Stimulated activated naive B cell treated with anti-CD40 and anti-IgM and Interleukin-4, amounts not matched to agents 10 μg/mL and 1 μg/mL and 100 μg/mL, for 72 hours (primary cell): ENCODE measurements at regions not wholly inside any gene's neighbourhood (a gene's known extent, or its start where the extent isn't known, plus 50 kb on each side); places are given as distances from the start of the nearest gene placed in this dataset.
A peak's percentile ranks its signal among the peaks of the same experiment; 100 is the strongest.

Source experiments
- ATAC-seq, 2 donors: fragments of 150-1000 bp; cut with Tn5 transposase; replicated peaks; 2 replicates each; pipeline ENCODE4 v1.10.0; 2021; ENCODE audit warnings: moderate library complexity in 1 of 2
- DNase-seq: peaks from one replicate; pipeline ENCODE4 v3.0.0; 2021
- H3K27ac Mint-ChIP-seq: one replicate; pipeline ENCODE4 v1.8.0; 2022; ENCODE audit warnings: mild to moderate bottlenecking, mixed read lengths
- H3K27me3 Mint-ChIP-seq, 2 donors: one replicate each; pipeline ENCODE4 v1.8.0; 2022; ENCODE audit warnings: mixed read lengths in 2 of 2
- H3K36me3 Mint-ChIP-seq, 2 donors: one replicate each; pipeline ENCODE4 v1.8.0; 2022; ENCODE audit warnings: mixed read lengths in 2 of 2, mild to moderate bottlenecking in 1 of 2
- H3K4me1 Mint-ChIP-seq, 2 donors: one replicate each; pipeline ENCODE4 v1.8.0; 2022; ENCODE audit warnings: mixed read lengths in 2 of 2, mild to moderate bottlenecking in 1 of 2
- H3K4me3 Mint-ChIP-seq, 2 donors: one replicate each; pipeline ENCODE4 v1.8.0; 2022; ENCODE audit warnings: mild to moderate bottlenecking in 2 of 2, mixed read lengths in 2 of 2, moderate library complexity in 1 of 2
- H3K9me3 Mint-ChIP-seq, 2 donors: one replicate each; pipeline ENCODE4 v1.8.0; 2022; ENCODE audit warnings: mixed read lengths in 2 of 2, mild to moderate bottlenecking in 1 of 2

- peaks cover 0 to 3% of the 10 kb centered on the region in 2 donors for H3K4me1 Mint-ChIP-seq
- DNase-seq: no peak
- no peak overlapping the region for H3K27ac Mint-ChIP-seq
- no peaks in the 10 kb centered on the region for H3K9me3 Mint-ChIP-seq
- peaks cover 0 to 2% of the 10 kb centered on the region in 2 donors for H3K36me3 Mint-ChIP-seq
- peak in 1 of 2 donors; percentile 27 for ATAC-seq
- H3K4me3 Mint-ChIP-seq: no peak overlapping the region
- no peaks in the 10 kb centered on the region for H3K27me3 Mint-ChIP-seq
These were observed 56.8 kb downstream of the IFNG start for GRCh38 chr12:68102731-68103130.

DNA sequence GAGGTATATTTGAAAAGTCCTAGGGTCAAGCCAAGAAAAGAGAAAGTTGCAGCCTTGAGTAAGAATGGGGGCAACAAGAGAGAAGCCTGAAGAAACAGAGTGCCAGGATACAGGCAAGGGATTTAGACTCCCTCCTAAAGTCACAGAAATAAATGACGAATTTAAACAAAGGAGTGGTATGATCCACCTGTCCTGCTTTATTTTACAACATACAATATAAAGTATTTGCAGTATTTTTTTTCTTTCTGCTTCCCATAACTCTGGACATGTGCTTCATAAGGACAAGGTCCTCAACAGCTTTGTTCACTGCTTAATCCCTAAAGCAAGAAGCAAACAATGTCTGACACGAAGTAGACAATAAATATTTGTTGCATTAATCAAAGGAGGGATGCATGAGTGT is 57.4 kb downstream of the IFNG start:
- peaks cover 0 to 3% of the 10 kb centered on the region in 2 donors for H3K4me1 Mint-ChIP-seq
- no peaks in the 10 kb centered on the region for H3K9me3 Mint-ChIP-seq
- ATAC-seq: no peak
- H3K36me3 Mint-ChIP-seq: peaks cover 0 to 2% of the 10 kb centered on the region in 2 donors
- H3K27ac Mint-ChIP-seq: no peak overlapping the region
- no peaks in the 10 kb centered on the region for H3K27me3 Mint-ChIP-seq
- no peak for DNase-seq
- H3K4me3 Mint-ChIP-seq: no peak overlapping the region

DNA sequence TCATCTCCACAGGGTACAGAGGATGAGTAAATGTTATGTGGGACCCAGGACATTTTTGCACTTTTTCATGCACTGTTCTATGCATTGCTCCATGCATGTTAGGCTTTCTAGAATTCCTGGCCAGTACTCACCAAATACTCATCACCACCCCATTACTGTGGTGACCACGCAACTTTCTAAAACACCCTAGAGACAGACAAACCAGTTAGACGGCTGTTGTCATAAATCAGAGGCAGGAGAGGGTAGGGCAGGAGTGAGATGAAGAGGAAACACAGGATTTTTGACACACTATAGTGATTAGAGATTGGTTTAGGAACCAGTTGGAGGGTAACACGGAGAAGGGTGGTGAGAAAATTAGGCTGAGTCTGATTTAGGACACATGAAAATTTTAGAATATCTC is 59.3 kb downstream of the IFNG start:
- no peaks in the 10 kb centered on the region for H3K27me3 Mint-ChIP-seq
- H3K4me3 Mint-ChIP-seq: no peak overlapping the region
- DNase-seq (no peak), ATAC-seq (no peak)
- H3K9me3 Mint-ChIP-seq: no peaks in the 10 kb centered on the region
- peaks cover 0 to 2% of the 10 kb centered on the region in 2 donors for H3K36me3 Mint-ChIP-seq
- no peak overlapping the region for H3K27ac Mint-ChIP-seq
- H3K4me1 Mint-ChIP-seq: peaks cover 0 to 3% of the 10 kb centered on the region in 2 donors

DNA sequence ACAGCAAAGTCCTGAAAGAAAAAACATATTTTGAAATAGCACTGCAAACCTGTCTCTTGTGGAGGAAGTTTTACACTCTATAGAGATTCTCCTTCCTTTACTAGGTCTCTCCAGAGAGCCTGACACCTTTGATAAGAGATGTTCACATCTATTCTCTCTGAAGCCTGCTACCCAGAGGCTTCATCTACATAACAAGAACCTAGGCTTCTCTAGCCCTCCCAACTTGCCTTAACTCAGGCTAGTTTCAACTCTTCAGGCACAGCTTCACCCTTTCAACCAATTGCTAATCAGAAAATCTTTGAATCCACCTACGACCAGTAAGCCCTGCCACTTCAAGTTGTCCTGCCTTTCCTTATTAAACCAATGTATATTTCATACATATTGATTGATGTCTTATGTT is 60.6 kb downstream of the IFNG start:
- no peak for ATAC-seq
- no peak overlapping the region for H3K4me3 Mint-ChIP-seq
- H3K27ac Mint-ChIP-seq: no peak overlapping the region
- H3K36me3 Mint-ChIP-seq: peaks cover 0 to 2% of the 10 kb centered on the region in 2 donors
- H3K27me3 Mint-ChIP-seq: no peaks in the 10 kb centered on the region
- H3K9me3 Mint-ChIP-seq: no peaks in the 10 kb centered on the region
- DNase-seq: no peak
- peaks cover 0 to 3% of the 10 kb centered on the region in 2 donors for H3K4me1 Mint-ChIP-seq

DNA sequence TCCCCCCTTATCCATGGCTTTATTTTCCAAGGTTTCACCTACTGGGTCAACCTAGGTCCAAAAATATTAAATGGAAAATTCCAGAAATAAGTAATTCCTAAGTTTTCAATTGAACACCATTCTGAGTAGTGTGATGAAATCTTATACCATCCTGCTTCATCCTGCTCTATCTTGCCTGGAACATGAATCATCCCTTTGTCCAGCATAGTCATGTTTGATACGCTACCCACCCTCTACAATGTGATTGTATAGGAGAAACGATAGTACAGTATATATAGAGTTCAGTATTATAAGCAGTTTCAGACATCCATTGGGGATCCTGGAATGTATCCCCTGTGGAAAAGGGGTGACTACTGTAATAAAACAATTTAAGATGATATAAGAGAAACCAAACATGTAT is 62.2 kb downstream of the IFNG start:
- Mint-ChIP-seq H3K4me1 (peaks cover 0 to 3% of the 10 kb centered on the region in 2 donors), H3K36me3 (peaks cover 0 to 2% of the 10 kb centered on the region in 2 donors), H3K4me3 (no peak overlapping the region), H3K27me3 (no peaks in the 10 kb centered on the region), H3K9me3 (no peaks in the 10 kb centered on the region), H3K27ac (no peak overlapping the region)
- ATAC-seq (no peak), DNase-seq (no peak)

GRCh38 chr12:68094645-68095395 is 64.7 kb downstream of the IFNG start:
- no peak overlapping the region for H3K4me3 Mint-ChIP-seq
- no peaks in the 10 kb centered on the region for H3K27me3 Mint-ChIP-seq
- H3K9me3 Mint-ChIP-seq: peaks cover 3 to 6% of the 10 kb centered on the region in 2 donors
- peaks cover 6 to 9% of the 10 kb centered on the region in 2 donors for H3K36me3 Mint-ChIP-seq
- DNase-seq (no peak), ATAC-seq (no peak)
- no peak overlapping the region for H3K27ac Mint-ChIP-seq
- H3K4me1 Mint-ChIP-seq: no peaks in the 10 kb centered on the region

GRCh38 chr12:68094195-68094594 is 65.3 kb downstream of the IFNG start:
- Mint-ChIP-seq H3K27ac (no peak overlapping the region), H3K4me1 (no peaks in the 10 kb centered on the region), H3K36me3 (peaks cover 12 to 13% of the 10 kb centered on the region in 2 donors), H3K9me3 (peaks cover 7 to 12% of the 10 kb centered on the region in 2 donors), H3K4me3 (no peak overlapping the region), H3K27me3 (no peaks in the 10 kb centered on the region)
- no peak for DNase-seq
- ATAC-seq: no peak

GRCh38 chr12:68092976-68093375 is 66.6 kb downstream of the IFNG start:
- Mint-ChIP-seq H3K36me3 (peaks cover 14 to 16% of the 10 kb centered on the region in 2 donors), H3K9me3 (peaks cover 7 to 15% of the 10 kb centered on the region in 2 donors), H3K27ac (no peak overlapping the region), H3K27me3 (no peaks in the 10 kb centered on the region), H3K4me1 (no peaks in the 10 kb centered on the region), H3K4me3 (no peak overlapping the region)
- no peak for DNase-seq
- ATAC-seq: no peak

- peaks cover 14 to 21% of the 10 kb centered on the region in 2 donors for H3K9me3 Mint-ChIP-seq
- H3K4me1 Mint-ChIP-seq: no peaks in the 10 kb centered on the region
- H3K27ac Mint-ChIP-seq: no peak overlapping the region
- DNase-seq (no peak), ATAC-seq (no peak)
- H3K27me3 Mint-ChIP-seq: no peaks in the 10 kb centered on the region
- H3K36me3 Mint-ChIP-seq: peaks cover 25 to 27% of the 10 kb centered on the region in 2 donors
- H3K4me3 Mint-ChIP-seq: no peak overlapping the region
These were observed 70.4 kb downstream of the IFNG start for GRCh38 chr12:68089101-68089500.

DNA sequence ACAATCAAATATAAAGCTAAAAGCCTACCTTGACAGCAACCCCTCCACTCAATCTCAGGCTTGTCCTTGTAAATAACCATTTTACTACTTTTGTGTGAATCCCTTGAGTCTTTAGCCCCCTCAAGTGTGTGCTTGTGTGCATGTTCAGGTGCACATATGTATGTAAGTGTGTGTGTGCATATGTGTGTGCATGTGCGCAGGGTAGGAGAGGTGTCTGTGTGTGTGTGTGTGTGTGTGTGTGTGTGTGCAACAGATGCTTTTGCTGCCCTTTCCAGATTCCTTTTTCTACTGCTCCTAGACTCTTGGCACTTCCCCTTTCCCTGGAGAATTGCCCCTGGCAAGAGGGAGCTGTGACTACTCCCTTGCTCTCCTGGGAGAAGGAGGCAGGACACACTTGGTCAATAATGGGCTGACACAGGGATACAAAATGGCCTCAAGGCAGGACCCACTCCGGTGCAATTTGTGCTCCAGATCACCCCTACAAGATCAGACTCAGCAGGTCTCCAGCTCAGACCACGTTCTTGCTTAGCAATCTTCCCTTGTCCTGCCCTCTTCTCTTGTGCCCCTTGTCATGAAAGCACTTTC is 73.4 kb downstream of the IFNG start:
- Mint-ChIP-seq H3K4me1 (no peaks in the 10 kb centered on the region), H3K27me3 (no peaks in the 10 kb centered on the region), H3K9me3 (peaks cover 28 to 31% of the 10 kb centered on the region in 2 donors), H3K27ac (no peak overlapping the region), H3K36me3 (peaks cover 40 to 49% of the 10 kb centered on the region in 2 donors), H3K4me3 (no peak overlapping the region)
- ATAC-seq (no peak), DNase-seq (no peak)

DNA sequence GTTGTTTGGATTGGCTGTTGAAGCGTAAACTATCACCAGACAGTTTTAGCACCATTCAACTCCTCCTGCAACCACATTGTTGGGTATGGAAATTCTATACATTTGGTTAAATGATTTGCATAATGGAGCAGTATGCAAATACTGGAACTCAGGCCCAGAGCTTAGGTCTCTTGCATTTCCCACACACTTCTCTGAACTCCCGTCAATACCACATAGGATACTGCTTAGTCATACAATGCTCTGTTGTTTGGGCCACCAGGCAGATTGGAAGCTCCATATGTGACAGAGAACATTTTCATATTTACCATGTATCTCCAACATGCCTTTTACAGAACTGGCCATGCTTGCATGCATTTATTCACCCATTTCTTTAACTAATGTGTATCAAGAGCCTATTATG is 78.0 kb downstream of the IFNG start:
- Mint-ChIP-seq H3K27me3 (no peaks in the 10 kb centered on the region), H3K4me1 (peaks cover 0 to 6% of the 10 kb centered on the region in 2 donors), H3K4me3 (no peak overlapping the region), H3K27ac (no peak overlapping the region), H3K9me3 (peaks cover 16 to 24% of the 10 kb centered on the region in 2 donors), H3K36me3 (peaks cover 35 to 39% of the 10 kb centered on the region in 2 donors)
- DNase-seq: no peak
- ATAC-seq: no peak

DNA sequence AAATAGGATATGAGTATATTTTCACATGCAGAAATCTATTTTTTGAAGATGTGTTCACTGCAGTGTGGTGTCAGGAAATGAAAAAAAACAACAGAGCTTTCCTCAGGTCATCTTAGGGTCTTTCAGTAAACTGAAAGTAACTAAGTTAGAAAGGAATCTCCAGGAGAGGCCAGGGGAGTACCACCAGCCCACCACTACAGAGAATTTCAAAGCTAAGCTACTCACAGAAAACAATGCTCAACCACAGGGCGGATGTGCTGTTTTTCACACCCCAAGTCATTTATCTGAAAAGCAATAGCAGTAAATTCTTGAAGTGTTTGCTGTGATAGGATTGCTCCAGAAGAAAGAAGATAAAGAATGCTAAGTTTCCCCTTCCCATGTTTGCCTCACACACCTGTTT is 79.0 kb downstream of the IFNG start:
- ATAC-seq: no peak
- DNase-seq: no peak
- Mint-ChIP-seq H3K36me3 (peaks cover 34 to 35% of the 10 kb centered on the region in 2 donors), H3K9me3 (peaks cover 16 to 23% of the 10 kb centered on the region in 2 donors), H3K4me3 (no peak overlapping the region), H3K27me3 (no peaks in the 10 kb centered on the region), H3K27ac (no peak overlapping the region), H3K4me1 (peaks cover 0 to 6% of the 10 kb centered on the region in 2 donors)

DNA sequence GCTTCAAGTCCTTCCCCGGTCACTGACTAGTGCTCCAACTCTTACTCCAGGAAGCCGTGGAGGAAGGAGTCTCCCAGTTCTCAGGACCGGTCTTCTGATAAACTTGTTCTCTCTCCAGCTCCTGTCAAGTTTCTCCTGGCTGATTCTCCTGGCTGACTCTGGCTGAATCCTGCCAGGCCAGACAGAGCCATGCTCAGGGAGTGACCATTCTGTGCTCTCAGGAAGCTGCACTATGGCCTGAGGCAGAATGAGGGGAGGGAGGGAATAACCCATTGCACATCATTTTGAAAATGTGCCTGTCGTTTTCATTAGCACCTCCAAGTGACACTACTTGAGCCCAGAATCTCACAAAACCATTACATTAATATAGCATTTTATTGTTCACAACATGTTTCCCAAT is 80.8 kb downstream of the IFNG start:
- no peak overlapping the region for H3K4me3 Mint-ChIP-seq
- no peak for ATAC-seq
- H3K27ac Mint-ChIP-seq: no peak overlapping the region

GRCh38 chr12:68075416-68075815 is 84.1 kb downstream of the IFNG start:
- no peak for ATAC-seq
- H3K4me3 Mint-ChIP-seq: no peak overlapping the region
- peaks cover 0 to 9% of the 10 kb centered on the region in 2 donors for H3K4me1 Mint-ChIP-seq
- H3K27ac Mint-ChIP-seq: no peak overlapping the region
- no peak for DNase-seq
- H3K9me3 Mint-ChIP-seq: peaks cover 0 to 3% of the 10 kb centered on the region in 2 donors
- H3K36me3 Mint-ChIP-seq: peaks cover 9 to 10% of the 10 kb centered on the region in 2 donors
- H3K27me3 Mint-ChIP-seq: no peaks in the 10 kb centered on the region

More for the DNA sequence above, 80.8 kb downstream of the IFNG start:
- Mint-ChIP-seq H3K36me3 (peaks cover 25 to 30% of the 10 kb centered on the region in 2 donors), H3K27me3 (no peaks in the 10 kb centered on the region), H3K9me3 (peaks cover 10 to 17% of the 10 kb centered on the region in 2 donors), H3K4me1 (peaks cover 0 to 6% of the 10 kb centered on the region in 2 donors)
- no peak for DNase-seq
